A673 (cell line): ENCODE measurements at regions not wholly inside any gene's neighbourhood (a gene's known extent, or its start where the extent isn't known, plus 50 kb on each side); places are given as distances from the start of the nearest gene placed in this dataset.

Source experiments
- CTCF ChIP-seq: fragments of 300-800, 200-600 bp; sonication (generic); conservative IDR thresholded peaks from 2 replicates; pipeline ENCODE4 v1.5.1; 2017; ENCODE audit warnings: low read depth, mild to moderate bottlenecking, antibody characterized with exemption, low read length, moderate library complexity, mixed read lengths
- EZH2 ChIP-seq: fragments of 200-600 bp; sonication (generic); IDR thresholded peaks from 2 replicates; pipeline ENCODE4 v1.6.1; 2017; ENCODE audit warnings: borderline replicate concordance, low read depth, mild to moderate bottlenecking, mixed read lengths, antibody characterized with exemption, low read length; ENCODE audit not compliant: poor library complexity, severe bottlenecking

DNA sequence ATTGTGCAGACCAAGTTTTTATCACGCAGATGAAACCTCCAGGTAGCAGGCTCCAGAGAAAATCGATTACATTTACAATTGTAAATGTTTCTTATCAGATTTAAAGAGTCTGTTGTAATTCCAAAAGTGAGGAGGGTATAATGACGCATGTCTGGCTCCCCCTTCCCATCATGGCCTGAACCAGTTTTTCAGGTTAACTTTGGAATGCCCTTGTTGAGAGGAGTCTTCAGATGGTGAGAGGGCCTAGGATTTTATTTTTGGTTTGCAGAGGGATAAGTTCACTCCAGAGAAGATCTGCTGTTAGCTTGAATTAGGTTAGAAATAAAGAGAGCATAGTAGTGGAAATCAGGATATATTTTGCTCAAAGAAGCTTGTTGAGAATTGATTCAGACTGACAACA lies 1028.3 kb upstream of the B3GALT2 start:
- TF ChIP-seq CTCF, result no peak
- TF ChIP-seq EZH2, result no peak
